H1 (cell line): ENCODE measurements at regions not wholly inside any gene's neighbourhood (a gene's known extent, or its start where the extent isn't known, plus 50 kb on each side); places are given as distances from the start of the nearest gene placed in this dataset.

Experiments
- EZH2 ChIP-seq: fragments of 200-600 bp; sonication (generic); IDR thresholded peaks from 2 replicates; pipeline ENCODE4 v1.7.1; 2012; ENCODE audit warnings: low read depth, mild to moderate bottlenecking, moderate library complexity, low read length, inconsistent platforms; ENCODE audit not compliant: severe bottlenecking
- JUN ChIP-seq: IDR thresholded peaks from 2 replicates; pipeline ENCODE4 v1.6.1; 2011; ENCODE audit warnings: low read depth, mild to moderate bottlenecking, improper control_type of control experiment, low read length
- KDM1A ChIP-seq: fragments of 200-600, 300-600 bp; sonication (generic); IDR thresholded peaks from 2 replicates; pipeline ENCODE4 v1.7.1; 2016; ENCODE audit warnings: mild to moderate bottlenecking, low read length, borderline replicate concordance
- KDM4A ChIP-seq: IDR thresholded peaks from one replicate; pipeline ENCODE4 v1.7.1; 2012; ENCODE audit warnings: low read depth, mild to moderate bottlenecking, moderate library complexity, low read length, inconsistent platforms; ENCODE audit not compliant: severe bottlenecking
- SP1 ChIP-seq: IDR thresholded peaks from 2 replicates; pipeline ENCODE4 v1.6.1; 2011; ENCODE audit warnings: low read depth, low read length

GRCh38 chr4:17336069-17336468 is 175.8 kb downstream of the QDPR start:
- no peak for TF ChIP-seq KDM4A
- no peak for TF ChIP-seq JUN
- TF ChIP-seq KDM1A: no peak
- TF ChIP-seq SP1: no peak
- TF ChIP-seq EZH2: no peak
